Hematopoietic multipotent progenitor cell treated with erythropoietin and hydrocortisone succinate and interleukin-3 and kit ligand, for 4 days (in vitro differentiated cells): ENCODE measurements at regions not wholly inside any gene's neighbourhood (a gene's known extent, or its start where the extent isn't known, plus 50 kb on each side); places are given as distances from the start of the nearest gene placed in this dataset.
"Not testable (repeated sequence)": the region's sequence is repeated elsewhere in the genome, so short reads cannot be mapped to it uniquely, and the experiment has no call there.

Experiments
- DNase-seq: peaks from one replicate; pipeline ENCODE4 v3.0.0-alpha.2; 2015

- DNase-seq = peak; percentile 91
These were observed 79.1 kb upstream of the LMO2 start for GRCh38 chr11:33970984-33971466.

- DNase-seq = no peak
These were observed 75.6 kb upstream of the LMO2 start for GRCh38 chr11:33967451-33967850.

DNA sequence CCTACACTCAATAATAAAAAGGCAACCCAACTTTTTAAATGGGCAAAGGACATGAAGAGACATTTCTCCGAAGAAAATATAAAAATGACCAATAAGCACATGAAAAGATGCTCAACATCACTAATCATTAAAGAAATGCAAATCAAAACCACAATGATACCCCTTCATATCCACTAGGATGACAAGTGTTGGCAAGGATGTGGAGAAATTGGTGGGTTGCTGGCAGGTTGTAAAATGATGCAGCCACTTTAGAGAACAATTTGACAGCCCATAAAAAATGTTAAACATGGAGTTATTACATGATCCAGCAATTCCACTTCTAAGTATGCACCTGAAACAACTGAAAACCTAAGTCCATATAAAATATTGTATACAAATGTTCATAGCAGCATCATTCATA lies 73.2 kb upstream of the LMO2 start:
- DNase-seq = no peak

DNA sequence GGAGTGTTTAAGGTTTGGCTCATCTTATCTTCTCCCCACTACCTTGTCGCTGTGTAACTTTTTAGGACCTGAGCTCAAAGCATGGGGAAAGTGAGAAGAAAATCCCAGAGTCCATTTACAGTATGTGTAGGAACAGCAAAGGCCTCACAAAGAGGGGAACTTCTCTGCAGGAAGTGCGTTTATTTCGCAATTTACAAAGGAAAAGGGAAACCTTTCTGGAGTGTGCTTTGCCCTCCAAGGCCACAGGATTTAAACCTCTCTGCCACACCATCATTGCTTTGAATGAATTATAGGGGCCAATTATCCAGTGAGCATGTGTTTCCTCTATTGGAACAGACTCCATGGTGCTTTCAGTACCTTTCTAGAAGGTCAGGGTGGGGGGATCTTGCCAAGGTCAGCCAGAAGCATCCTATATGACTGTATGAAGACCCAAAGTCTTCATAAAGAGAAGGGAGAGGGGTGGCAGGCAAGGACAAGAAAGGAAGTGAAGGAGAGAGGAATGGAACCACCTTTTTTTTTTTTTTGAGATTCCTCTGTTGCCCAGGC lies 68.1 kb upstream of the LMO2 start:
- DNase-seq = no peak

DNA sequence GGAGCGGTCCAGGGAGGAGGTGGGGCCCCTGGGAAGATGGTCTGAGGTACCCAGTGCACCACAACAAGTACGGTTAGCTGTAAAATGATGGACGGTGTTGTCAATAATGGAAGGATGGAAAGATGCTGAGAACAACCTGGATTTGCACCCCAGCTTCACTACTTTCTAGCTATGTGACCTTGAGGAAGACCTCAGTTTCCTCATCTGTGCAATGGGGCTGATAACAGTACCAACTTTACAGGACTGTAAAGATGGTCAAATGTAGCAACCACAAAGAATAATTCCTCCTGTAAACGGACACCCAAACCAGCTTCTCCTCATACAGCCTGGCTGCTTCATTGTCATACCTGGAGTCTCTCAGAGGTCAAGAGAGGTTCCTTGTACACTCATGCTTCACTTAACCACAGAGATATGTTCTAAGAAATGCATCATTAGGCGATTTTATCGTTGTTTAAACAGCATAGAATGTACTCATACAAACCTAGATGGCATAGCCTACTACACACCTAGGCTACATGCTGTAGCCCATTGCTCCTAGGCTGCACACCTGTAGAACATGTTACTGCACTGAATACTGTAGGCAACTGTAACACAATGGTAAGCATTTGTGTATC lies 65.5 kb upstream of the LMO2 start:
- DNase-seq = no peak

DNA sequence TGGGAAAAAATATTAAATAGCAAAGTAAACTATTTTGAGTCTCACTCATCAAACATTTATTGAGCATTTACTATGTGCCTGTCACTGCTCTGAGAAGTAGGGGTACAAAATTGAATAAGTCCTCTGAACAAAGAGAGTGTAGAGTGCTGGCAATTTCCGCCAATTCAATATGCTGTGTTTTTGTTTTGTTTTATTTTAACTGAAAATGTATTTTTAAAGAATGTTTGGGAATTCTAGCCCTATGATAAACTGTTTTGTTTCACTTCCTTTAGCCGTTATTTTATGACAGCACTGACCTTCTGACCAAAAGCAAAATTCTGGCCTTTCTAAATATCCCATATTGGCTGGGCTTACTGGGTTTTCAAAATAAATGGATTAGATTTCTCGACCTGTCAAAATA lies 64.7 kb upstream of the LMO2 start:
- DNase-seq = no peak

DNA sequence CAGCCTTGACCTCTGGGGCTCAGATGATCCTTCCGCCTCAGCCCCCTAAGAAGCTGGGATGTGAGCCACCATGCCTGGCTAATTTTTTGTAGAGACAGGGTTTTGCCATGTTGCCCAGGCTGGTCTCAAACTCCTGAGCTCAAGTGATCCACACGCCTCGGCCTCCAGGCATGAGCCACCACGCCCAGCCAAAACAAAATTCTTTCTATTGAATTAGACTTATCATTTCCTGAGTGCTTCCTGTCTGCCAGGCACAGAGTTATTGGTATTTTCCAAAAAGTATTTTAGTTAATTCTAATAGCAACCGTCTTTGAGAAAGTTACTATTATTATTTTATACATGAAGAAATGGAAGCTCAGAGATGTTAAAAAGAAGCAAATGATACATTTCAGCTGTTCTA lies 61.4 kb upstream of the LMO2 start:
- DNase-seq = peak; percentile 60

DNA sequence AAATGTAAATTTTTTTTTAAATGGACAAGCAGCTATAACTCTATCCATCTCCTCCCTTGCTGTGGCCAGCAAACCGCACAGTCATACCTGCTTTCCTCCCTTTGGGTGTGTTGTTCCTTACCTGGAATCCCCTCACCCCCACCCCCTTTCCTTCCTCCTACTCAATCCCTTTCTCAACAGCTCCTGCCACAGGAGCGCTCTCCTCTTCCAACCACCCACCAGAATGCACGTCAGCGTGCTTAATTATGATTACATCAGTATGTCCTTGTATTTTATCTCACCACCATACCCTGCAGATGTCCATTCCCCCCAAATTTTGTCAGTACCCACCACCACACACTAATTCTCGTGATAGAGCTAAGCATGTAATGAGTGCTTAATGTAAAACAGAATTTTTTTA lies 60.9 kb upstream of the LMO2 start:
- peak; percentile 51 for DNase-seq

DNA sequence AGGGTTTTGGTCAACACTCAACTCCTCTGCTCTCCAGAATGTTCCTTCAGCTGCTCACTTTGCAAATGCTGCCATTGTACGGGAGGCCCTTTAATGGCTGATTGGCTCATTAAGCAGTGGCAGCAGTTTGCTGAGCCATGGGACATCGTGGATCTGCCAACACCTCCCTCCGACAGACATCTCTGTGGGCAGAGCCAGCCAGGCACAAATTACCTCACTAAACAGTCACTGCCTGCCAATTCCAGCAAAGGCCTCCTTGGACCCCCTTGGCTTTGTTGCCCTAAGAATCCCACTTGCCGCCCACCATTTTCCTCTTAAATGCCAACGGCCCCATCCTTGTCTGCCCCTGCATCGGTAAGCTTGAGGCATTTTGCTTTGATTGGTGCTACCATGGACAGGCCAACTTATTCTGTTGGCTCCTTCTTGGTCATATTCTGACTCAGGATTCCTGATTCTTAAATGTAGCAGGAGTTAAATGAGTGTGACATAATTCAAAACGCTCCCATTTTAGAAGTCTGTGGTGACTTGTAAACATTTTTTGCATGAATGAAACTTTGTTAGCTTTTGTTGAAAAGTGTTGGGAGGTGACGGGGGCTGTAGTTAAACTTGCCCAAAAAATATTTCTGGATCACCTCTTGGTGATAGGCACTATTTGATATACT lies 57.5 kb upstream of the LMO2 start:
- no peak for DNase-seq

- no peak for DNase-seq
These were observed 56.6 kb upstream of the LMO2 start for GRCh38 chr11:33948494-33948893.

DNA sequence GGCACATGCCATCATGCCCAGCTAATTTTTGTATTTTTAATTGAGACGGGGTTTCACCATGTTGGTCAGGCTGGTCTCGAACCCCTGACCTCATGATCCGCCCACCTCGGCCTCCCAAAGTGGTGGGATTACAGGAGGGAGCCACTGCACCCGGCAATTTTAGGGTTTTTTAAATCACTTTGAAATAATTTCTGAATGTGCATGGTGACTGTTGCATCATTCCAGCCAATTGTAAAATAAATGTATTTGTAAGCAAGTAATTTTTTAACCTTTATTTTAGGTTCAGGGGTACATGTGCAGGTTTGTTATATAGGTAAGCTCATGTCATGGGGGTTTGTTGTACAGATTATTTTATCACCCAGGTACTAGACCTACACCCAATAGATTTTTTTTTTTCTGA lies 56.0 kb upstream of the LMO2 start:
- not testable (repeated sequence) for DNase-seq

GRCh38 chr11:33946930-33947329 lies 55.1 kb upstream of the LMO2 start:
- DNase-seq = no peak

GRCh38 chr11:33945481-33946268 lies 53.8 kb upstream of the LMO2 start:
- no peak for DNase-seq

- DNase-seq = peak; percentile 98
These were observed 53.0 kb upstream of the LMO2 start for GRCh38 chr11:33944693-33945424.

DNA sequence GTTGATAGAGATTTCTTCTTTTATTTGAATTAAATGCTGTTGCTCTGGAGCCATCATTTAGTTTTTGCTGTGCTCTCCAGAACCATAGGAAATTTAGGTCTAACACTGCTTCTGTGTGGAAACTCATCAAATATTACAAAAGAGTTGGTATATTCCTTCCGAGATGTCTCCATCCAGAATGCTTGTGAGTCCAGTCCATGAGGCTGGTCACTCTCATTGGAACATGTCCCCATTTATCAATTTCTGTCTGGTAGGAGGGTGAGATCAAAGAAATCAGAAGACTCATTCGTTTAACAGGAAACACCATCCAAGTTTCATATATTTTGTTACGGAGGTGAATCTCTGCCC lies 52.4 kb upstream of the LMO2 start:
- no peak for DNase-seq

GRCh38 chr11:33942954-33943353 lies 51.1 kb upstream of the LMO2 start:
- peak; percentile 36 for DNase-seq

GRCh38 chr11:33941637-33942160 lies 49.8 kb upstream of the LMO2 start:
- DNase-seq = peak; percentile 88
